Stimulated activated CD4-positive, alpha-beta T cell treated with anti-CD3 and anti-CD28 coated beads, Interleukin-1b, Interleukin-23, amount 100 ng/mL, for 48 hours (primary cell): ENCODE measurements at regions not wholly inside any gene's neighbourhood (a gene's known extent, or its start where the extent isn't known, plus 50 kb on each side); places are given as distances from the start of the nearest gene placed in this dataset.

Experiments used
- DNase-seq: peaks from one replicate; pipeline ENCODE4 v3.0.0-alpha.2; 2020

DNA sequence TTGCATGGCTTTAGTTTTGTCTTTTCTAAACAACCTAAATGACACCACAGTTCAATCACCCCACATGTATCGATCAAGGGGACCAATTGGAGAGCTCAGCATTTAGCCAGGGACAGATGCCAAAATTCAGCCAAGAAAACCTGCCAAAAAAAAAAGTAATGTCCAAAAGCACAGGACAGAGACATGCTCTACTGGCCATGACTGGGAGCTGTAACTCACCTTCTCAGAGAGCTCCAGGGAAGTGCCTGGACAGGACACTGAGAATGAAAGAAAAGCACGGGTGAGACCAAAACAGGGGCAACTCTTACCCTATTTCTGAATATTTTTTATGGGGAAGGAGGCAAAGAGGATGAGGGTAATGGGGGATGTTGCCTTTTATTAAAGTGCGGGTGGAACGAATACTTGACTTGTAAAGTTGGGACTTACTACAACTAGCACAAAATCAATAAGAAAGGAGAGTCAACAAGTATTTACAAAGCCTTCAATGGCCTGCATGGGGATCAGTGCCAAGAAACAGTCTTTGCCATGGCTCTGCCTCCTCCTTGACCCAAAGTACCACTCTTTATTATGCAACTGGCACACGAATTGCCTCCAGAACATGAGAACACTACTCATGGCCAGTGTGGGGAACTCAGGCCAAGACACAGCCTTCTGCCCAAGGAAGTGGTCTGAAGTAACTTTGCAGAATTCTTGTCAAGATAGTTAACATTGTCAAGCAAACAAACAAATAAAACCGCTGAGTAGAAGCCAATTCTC is 72.9 kb upstream of the HK2 start:
- no peak for DNase-seq

GRCh38 chr2:74762789-74763188 is 71.1 kb upstream of the HK2 start:
- DNase-seq, result no peak

DNA sequence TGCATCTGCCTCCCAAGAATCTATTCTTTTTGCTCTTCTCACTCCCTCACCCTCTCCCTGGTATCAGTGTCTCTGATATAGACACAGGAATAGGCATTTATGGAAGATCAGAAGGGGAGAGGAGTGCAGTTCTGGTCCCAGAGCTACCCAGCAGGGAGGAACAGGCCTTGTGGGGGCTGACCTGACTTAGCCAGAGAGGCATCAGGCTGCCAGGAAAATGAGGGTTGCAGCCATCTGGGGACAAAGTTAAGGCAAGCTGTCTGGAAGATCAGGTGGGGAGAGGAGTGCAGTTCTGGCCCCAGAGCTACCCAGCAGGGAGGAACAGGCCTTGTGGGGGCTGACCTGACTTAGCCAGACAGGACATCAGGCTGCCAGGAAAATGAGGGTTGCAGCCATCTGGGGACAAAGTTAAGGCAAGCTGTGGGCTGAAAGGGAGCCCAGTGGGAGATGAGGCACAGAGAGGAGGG is 69.9 kb upstream of the HK2 start:
- no peak for DNase-seq

GRCh38 chr2:74764429-74765272 is 69.3 kb upstream of the HK2 start:
- no peak for DNase-seq

- DNase-seq, result no peak
These were observed 67.1 kb upstream of the HK2 start for GRCh38 chr2:74766780-74767179.

DNA sequence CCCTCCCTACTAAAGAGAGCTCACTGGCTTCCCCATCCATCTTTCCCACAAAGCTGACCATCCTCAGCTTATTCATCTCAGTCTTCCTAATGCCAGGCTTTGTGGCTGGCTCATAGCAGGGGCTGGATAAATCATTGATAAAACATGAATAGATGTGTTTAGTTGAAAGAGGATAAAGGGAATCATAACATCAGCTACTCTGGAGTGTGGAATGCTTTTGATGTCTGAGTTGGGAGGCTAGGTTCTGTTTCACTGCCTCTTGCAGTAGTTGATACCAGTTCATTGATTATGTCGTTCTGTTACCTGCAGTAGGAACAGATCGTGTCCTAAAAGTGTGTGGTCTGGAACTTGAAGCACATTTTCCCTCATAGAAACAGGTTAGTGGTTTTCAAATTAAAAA is 66.3 kb upstream of the HK2 start:
- DNase-seq, result no peak

- no peak for DNase-seq
These were observed 65.5 kb upstream of the HK2 start for GRCh38 chr2:74768401-74768914.

DNA sequence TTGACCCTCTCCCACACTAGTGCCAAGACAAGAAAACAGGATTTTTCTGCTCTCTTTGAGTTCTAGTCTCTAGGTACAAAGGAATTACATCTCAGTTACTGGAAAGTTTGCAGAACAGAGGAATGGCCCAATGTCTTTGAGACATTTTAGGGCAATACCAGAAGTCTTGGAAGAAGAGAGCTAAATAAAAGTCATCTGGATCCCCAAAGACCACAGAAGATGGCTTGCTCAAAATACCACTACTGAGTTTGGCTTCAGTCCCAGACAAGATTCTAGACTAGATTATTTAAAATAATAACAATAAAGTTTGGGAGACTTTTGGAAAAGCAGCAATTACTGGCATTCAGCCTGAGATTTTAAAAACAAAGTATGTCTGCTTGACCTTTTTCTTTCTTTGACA is 61.9 kb upstream of the HK2 start:
- no peak for DNase-seq

DNA sequence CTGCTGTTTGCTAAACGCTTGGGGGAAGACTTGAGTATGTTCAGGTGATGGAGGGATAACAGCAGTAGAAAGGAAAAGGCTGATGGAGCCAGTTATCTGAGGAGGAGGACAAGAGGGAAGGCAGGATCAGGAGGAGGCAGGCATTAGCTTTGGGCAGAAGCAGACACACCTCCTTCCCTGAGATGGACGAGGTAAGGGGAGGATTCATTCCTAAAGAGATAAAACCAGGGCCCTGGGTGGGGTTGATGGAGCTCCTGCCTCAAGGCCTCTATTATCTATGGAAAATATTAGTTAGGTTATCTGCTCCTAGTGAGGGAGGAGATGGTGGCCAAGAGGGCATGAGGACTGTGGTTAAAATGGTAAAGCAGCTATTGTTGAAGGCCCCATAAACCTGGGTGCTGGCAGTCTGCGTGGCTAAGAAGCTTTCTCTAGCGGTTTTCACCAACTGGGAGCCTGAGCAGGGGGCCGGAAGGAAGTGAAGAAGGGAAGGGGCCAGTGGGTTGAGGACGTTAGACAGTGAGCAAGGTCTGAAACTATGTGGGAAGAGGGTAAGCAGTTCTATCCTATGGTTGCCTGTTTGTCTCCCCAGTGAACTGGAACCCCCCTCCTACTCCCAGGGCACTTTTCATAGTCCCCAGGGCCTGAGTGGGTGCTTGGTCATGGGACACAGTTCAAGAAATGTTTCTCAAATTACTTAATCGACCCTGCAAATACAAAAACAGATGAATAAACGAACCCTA is 56.6 kb upstream of the HK2 start:
- DNase-seq, result no peak

GRCh38 chr2:74778381-74779264 is 55.3 kb upstream of the HK2 start:
- no peak for DNase-seq

- DNase-seq, result no peak
These were observed 54.7 kb upstream of the HK2 start for GRCh38 chr2:74779265-74779558.

DNA sequence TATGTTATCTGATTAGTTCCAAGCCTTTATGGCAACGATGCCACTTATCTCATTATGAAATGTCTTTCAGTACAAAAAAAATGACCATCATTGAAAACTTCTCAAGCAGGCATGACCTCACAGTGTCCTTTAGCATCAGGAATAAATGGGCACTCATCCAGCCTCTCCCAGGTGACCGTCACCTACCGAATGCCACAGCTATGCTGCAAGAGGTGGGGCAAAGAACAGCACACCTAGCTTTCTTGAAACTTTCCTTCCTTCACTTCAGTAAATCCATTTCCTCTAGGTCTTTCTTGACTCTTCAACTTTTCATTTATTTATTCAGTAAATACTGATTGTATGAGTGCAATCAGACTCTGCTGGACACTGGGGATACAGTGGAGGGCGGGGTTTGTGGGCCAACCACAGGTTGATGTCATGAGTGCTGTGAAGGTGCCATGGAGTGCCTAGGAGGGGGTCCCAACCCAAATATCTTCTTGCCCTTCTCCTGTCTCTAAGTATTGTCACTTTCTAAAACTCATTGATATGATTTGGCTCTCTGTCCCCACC is 54.3 kb upstream of the HK2 start:
- DNase-seq, result no peak
